GM21367 (cell line): ENCODE measurements at regions not wholly inside any gene's neighbourhood (a gene's known extent, or its start where the extent isn't known, plus 50 kb on each side); places are given as distances from the start of the nearest gene placed in this dataset.

Experiments
- ATAC-seq: cut with Tn5 transposase; IDR thresholded peaks from one replicate; pipeline ENCODE4 v1.9.1; 2021; ENCODE audit not compliant: unreplicated experiment

GRCh38 chr10:10794791-10795191 lies 222.9 kb upstream of the CELF2 start:
- no peak for ATAC-seq

DNA sequence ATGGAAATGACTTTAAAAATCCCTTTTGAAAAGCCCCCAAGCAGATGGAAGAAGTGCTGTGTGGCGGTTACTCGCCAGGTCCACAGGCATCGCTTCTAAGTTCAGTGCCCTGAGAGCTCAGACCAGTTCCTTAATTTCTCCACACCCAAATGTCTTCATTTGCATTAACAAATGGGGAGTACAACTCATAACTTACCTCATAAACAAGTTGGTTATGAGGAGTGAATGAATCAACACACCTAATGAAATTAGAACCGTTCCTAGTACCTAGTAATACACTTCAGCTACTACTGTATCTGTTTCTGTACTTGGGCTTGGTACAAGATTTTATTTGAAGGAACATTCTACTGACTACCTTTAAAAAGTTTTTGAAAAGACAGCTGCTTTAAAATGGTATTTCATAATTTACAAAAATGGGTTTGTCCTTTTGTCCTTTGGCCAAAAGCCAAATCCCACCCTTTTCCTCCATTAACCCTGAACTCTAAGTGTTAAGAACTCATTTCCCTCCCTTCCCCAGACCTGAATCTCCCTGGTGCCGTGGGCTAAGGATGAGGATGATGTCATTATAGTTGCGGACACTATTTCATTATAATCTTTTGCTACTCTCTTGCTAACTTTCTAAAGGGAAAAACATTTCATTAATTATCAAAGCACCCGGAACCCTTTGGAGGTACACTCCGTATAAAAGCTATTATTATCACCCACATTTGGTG lies 221.5 kb upstream of the CELF2 start:
- no peak for ATAC-seq

DNA sequence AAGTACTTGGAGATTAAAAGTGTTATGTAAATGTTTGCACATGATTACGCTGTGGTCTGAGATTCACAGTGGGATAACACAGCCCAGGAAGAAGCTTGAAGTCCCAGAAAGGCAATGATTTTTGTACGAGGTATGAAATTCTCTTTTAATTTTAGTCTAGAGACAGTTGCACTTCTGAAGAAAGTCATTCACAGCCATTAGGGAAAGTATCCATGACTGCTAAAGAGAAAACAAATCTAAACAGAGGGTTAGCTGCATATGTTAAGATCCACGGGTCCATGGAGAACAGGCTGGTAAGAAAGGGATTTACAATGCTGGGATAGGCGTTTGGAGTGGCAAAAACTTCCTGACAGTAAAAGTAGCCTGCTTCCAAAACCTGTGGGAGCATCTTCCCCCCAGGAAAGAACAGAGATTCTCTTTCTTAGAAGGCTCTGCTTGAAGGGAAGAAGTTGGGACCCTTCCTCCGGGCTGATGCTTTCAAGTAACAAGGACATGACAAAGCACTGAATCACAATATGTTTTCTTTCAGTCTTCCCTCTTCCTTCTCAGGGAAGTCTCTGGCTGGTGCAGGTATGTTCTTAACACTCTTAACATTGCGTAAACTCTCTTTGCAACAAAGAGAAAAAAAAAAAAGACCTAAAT lies 220.8 kb upstream of the CELF2 start:
- ATAC-seq: no peak

DNA sequence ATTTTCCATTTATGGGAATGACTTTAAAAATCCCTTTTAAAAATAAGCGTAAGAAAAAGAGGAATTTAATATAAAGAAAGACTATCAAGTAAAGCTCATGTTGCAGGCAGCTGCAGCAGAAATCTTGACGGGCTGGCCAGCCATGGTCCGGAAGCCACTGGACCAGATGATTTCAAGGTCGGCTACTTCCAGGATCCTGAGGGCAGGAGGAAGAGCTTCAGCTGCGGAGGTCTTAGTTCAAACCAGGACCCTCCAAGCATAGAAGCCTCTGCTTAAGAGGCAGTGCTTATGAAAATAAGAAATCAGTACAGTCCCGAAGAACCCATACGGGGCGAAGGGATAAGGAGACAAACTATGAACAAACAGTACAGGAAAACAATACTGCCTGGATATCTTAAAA lies 220.2 kb upstream of the CELF2 start:
- ATAC-seq: no peak

GRCh38 chr10:10798102-10798863 lies 219.4 kb upstream of the CELF2 start:
- no peak for ATAC-seq

DNA sequence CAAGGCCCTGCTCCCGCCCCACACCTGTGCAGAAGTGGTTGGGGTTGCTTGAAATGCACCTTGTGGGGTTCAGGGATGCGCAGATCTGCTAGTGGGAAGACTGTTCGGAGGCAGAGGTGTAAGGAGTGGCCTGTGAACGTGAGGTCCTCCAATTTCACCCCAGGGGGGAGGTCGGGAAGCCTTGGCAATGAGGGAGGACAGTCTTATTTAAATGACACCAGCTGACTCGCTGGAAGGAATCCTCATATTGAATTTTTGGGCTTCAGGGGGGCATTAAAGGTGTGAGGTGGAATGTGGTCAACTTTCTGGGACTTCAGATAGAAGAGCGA lies 218.8 kb upstream of the CELF2 start:
- no peak for ATAC-seq

- ATAC-seq: no peak
Observed at GRCh38 chr10:10800961-10801360, 216.7 kb upstream of the CELF2 start.

- no peak for ATAC-seq
Observed at GRCh38 chr10:10803278-10803677, 214.4 kb upstream of the CELF2 start.

DNA sequence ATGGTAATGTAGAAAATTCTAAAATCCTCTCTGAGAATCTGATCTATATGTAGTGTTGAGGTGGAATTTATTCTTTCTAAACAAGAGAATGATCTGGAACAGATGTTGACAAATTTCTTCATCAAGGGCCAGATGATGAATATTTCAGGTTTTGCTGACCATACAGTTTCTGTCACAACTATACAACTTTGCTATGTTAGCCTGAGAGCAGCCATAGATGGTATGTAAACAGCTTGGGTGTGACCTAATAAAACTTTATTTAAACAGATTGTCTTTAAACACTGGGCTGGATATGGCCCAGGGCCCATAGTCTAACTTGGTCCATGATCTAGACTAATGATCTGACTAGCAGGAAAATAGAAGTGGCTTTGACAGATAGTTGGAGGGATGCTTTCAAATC lies 213.6 kb upstream of the CELF2 start:
- no peak for ATAC-seq

- ATAC-seq: no peak
Observed at GRCh38 chr10:10804998-10805740, 212.5 kb upstream of the CELF2 start.

- ATAC-seq: no peak
Observed at GRCh38 chr10:10807106-10807505, 210.6 kb upstream of the CELF2 start.

- no peak for ATAC-seq
Observed at GRCh38 chr10:10811562-10811961, 206.1 kb upstream of the CELF2 start.

GRCh38 chr10:10813656-10814055 lies 204.0 kb upstream of the CELF2 start:
- ATAC-seq: no peak

GRCh38 chr10:10814069-10814468 lies 203.6 kb upstream of the CELF2 start:
- ATAC-seq: no peak

DNA sequence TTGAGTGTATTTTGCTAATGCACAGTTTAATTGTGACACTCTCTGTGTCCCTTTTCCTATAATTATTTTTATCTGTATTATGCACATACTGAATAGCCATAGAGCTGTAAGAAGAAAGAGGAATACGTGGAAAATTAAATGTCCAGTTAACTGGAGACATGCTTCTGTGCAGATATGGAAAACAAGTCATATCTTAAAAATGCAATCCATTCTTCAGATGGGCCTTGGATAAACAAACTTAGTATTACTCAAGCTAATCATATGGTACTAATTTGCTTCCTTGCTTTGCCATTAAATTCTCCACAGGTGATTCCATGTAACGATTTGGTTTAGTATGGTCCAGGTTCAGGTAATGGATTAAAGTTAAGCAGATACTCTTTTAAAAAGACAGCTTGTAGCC lies 201.2 kb upstream of the CELF2 start:
- no peak for ATAC-seq

GRCh38 chr10:10817609-10818008 lies 200.1 kb upstream of the CELF2 start:
- no peak for ATAC-seq

GRCh38 chr10:10818082-10818481 lies 199.6 kb upstream of the CELF2 start:
- no peak for ATAC-seq

- no peak for ATAC-seq
Observed at GRCh38 chr10:10819206-10819856, 198.3 kb upstream of the CELF2 start.

GRCh38 chr10:10821926-10822325 lies 195.7 kb upstream of the CELF2 start:
- no peak for ATAC-seq

DNA sequence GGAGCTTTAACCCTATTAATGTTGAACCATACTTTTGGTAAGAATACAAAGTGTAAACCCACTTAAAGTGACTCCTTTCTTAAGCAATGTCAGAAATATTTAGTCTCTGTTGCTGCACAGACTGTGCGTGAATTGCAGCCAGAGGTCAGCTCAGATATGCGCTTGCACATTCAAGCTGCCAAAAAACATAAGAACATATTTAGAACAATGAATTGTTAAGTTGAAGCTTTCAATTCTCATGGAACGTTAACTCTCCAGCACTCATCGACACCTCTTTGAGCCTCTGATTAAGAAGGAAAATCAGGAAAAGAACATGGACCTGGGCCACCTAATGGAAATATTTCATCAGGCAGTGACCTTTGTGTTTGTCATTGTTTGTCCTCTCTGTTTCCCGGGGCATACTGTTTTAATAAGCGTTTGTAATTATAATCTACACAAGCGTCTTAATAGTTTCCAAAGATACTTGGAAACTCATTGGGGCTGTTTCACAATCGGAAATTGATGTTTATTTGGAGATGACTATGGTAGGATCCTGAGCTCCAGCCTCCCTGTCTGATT lies 193.0 kb upstream of the CELF2 start:
- no peak for ATAC-seq

DNA sequence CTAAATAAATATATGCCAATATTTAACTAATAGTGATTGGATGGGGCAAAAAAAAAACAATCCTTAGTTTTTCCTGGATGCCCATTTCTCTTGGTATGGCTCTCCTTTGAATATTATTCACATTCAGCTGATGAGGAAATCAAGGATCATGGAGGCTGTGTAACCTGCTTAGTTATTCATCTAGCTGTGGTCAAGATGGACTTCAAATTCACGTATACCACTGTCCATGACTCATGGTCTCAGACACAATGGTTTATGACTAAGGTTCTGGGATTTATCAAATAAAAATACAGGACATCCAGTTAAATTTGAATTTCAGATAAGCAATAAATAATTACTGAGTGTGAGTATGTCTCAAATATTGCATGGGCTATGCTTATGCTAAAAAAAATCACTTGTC lies 191.5 kb upstream of the CELF2 start:
- no peak for ATAC-seq
